ACC112 (cell line): ENCODE measurements at regions not wholly inside any gene's neighbourhood (a gene's known extent, or its start where the extent isn't known, plus 50 kb on each side); places are given as distances from the start of the nearest gene placed in this dataset.

Experiments used
- H2AFZ ChIP-seq: fragments of 200-600 bp; sonication (generic); one replicate; pipeline ENCODE4 v1.6.0; 2017; ENCODE audit warnings: antibody characterized with exemption, low read length; ENCODE audit not compliant: unreplicated experiment
- H3K27ac ChIP-seq: fragments of 200-600 bp; sonication (generic); 2 replicates; pipeline ENCODE4 v1.5.1; 2014; ENCODE audit warnings: low read depth, mild to moderate bottlenecking, antibody characterized with exemption, low read length, moderate library complexity
- H3K27me3 ChIP-seq: fragments of 200-600 bp; sonication (generic); 2 replicates; pipeline ENCODE4 v1.6.1; 2014; ENCODE audit warnings: mild to moderate bottlenecking, antibody characterized with exemption, low read length, moderate library complexity, mixed read lengths; ENCODE audit not compliant: insufficient read depth
- H3K36me3 ChIP-seq: fragments of 200-600 bp; sonication (generic); 2 replicates; pipeline ENCODE4 v1.6.1; 2016; ENCODE audit warnings: mild to moderate bottlenecking, antibody characterized with exemption, low read length, moderate library complexity, mixed read lengths; ENCODE audit not compliant: insufficient read depth
- H3K4me1 ChIP-seq: fragments of 200-600 bp; sonication (generic); one replicate; pipeline ENCODE4 v1.6.1; 2016; ENCODE audit warnings: low read length, mixed read lengths; ENCODE audit not compliant: insufficient read depth, unreplicated experiment, control insufficient read depth
- H3K4me3 ChIP-seq: fragments of 200-600 bp; sonication (generic); 2 replicates; pipeline ENCODE4 v1.5.1; 2014; ENCODE audit warnings: mild to moderate bottlenecking, low read depth, low read length
- H3K79me2 ChIP-seq: fragments of 200-600 bp; sonication (generic); one replicate; pipeline ENCODE4 v1.6.0; 2016; ENCODE audit warnings: low read length; ENCODE audit not compliant: control insufficient read depth, unreplicated experiment, insufficient read depth

DNA sequence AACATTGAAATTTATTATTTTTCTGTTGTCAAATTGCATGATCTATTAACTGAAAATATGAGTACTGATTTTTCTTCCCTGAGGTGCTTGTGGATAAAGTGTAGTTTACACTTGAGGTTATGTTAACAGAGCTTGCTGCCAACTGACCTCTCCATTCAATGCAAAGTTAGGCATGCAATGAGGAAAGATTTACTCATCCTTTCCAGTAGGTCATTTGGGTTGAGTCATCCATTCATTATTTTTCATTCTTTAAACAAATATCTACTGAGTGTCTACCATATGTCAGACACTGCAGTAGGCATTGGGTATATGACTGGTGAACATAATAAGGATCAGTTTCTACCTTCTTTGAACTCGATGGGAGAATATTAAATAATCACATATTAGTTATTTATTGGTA, 604.1 kb downstream of the EDEM1 start:
- Histone ChIP-seq H3K27ac (no peak overlapping the region), H2AFZ (no peak overlapping the region), H3K27me3 (no peaks in the 10 kb centered on the region), H3K4me1 (no peaks in the 10 kb centered on the region), H3K4me3 (no peak overlapping the region), H3K79me2 (no peaks in the 10 kb centered on the region), H3K36me3 (no peaks in the 10 kb centered on the region)

DNA sequence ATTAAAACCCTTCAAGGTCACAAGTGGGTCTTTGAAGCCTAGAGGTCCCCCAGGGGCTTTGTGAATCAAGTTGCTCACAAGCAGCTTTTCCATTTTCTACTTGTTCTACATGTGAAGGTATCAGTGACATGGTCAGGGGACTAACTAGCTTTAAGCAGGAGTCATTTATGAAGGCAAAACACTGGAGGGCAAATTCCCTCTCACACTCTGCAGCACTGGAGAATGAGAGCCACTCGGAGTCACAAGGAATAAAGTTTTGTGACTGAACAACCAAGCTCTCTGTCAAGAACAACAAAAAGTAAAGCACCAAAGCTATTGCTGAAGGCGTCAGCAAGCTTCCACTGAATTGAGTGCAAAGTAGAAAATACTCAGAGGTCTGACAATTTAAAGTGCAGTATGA, 609.0 kb downstream of the EDEM1 start:
- Histone ChIP-seq H3K27ac (no peak overlapping the region), H3K36me3 (no peaks in the 10 kb centered on the region), H3K4me3 (no peak overlapping the region), H3K4me1 (no peaks in the 10 kb centered on the region), H2AFZ (no peak overlapping the region), H3K27me3 (no peaks in the 10 kb centered on the region), H3K79me2 (no peaks in the 10 kb centered on the region)

DNA sequence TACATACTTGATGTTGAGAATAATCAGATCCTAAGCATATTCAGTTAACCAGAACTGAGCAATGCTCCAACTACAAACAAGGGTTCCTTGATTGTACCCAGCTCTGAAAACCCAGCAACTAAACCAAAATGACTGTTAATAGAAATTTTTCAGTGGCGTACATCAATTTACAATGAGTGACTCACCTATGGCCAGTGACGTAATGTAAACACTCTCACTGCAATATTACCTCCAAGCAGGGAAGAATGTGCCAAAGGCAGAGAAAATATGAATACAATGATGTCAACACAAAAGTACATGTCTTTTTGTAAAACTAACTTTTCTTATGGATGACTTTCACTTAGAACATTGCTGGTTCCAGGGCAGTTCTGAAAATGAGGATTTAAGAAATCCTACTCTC, 611.3 kb downstream of the EDEM1 start:
- H3K36me3 ChIP-seq: no peaks in the 10 kb centered on the region
- H3K27me3 ChIP-seq: no peaks in the 10 kb centered on the region
- H3K4me1 ChIP-seq: no peaks in the 10 kb centered on the region
- H3K79me2 ChIP-seq: no peaks in the 10 kb centered on the region
- H3K4me3 ChIP-seq: no peak overlapping the region
- H2AFZ ChIP-seq: no peak overlapping the region
- no peak overlapping the region for H3K27ac ChIP-seq

DNA sequence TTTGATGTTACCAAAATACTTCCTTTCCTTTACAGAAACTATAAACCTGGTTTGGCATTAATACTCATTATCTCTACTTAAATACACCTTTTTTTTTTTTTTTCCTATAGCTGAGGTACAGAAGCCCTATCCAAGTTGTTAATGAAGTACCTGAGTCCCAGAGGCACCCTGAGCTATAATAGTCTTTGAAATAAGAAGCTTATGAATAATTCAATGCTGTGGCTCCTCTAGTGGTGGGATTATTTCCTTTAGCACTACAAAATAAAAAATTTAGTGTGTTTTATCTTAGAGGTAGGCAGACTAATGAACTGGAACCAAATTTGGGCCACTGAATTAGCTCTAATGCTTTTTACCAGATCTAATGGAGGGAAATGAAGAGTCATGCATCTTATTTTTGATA, 611.9 kb downstream of the EDEM1 start:
- Histone ChIP-seq H3K4me3 (no peak overlapping the region), H3K79me2 (no peaks in the 10 kb centered on the region), H3K27ac (no peak overlapping the region), H3K4me1 (no peaks in the 10 kb centered on the region), H3K36me3 (no peaks in the 10 kb centered on the region), H3K27me3 (no peaks in the 10 kb centered on the region), H2AFZ (no peak overlapping the region)

DNA sequence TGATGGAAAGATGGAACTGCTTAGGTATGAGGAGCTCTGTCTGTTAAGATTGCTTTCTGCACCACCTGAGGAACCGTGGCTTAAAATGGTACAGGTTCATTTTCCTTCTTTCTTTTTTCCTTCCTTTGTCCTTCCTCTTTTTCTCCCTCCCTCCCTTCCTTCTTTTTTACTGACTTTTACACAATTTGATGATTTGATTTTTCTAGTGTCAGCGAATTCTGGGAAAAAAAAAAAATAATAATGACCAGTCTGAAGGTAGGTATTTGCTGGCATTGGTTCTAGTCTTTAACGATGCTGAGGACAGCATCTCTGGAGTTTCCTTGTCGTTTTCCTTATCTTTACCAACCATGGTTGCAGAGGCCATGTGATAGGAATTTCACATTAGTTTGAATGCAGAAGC, 613.5 kb downstream of the EDEM1 start:
- Histone ChIP-seq H3K36me3 (no peaks in the 10 kb centered on the region), H3K79me2 (no peaks in the 10 kb centered on the region), H3K4me1 (no peaks in the 10 kb centered on the region), H3K4me3 (no peak overlapping the region), H2AFZ (no peak overlapping the region), H3K27me3 (no peaks in the 10 kb centered on the region), H3K27ac (no peak overlapping the region)

DNA sequence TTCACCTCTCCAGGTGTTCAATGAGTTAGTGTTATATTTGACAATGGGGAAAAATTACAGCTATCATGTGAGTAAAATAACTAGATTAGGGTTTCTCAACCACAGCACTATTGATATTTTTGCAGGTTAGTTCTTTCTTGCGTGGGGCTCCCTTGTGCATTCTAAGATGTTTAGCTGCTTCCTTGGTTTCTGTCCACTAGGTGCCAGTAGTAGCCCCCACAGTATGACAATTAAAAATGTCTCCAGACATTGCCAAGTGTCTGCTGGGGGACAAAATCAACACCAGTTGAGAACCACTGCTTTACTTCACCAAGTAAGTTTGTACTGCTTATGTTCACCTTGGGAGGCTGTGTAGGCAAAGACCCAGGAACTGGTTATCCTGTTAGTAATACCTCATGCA, 618.7 kb downstream of the EDEM1 start:
- Histone ChIP-seq H3K4me3 (no peak overlapping the region), H3K36me3 (no peaks in the 10 kb centered on the region), H3K79me2 (no peaks in the 10 kb centered on the region), H2AFZ (no peak overlapping the region), H3K27me3 (no peaks in the 10 kb centered on the region), H3K4me1 (no peaks in the 10 kb centered on the region), H3K27ac (no peak overlapping the region)

DNA sequence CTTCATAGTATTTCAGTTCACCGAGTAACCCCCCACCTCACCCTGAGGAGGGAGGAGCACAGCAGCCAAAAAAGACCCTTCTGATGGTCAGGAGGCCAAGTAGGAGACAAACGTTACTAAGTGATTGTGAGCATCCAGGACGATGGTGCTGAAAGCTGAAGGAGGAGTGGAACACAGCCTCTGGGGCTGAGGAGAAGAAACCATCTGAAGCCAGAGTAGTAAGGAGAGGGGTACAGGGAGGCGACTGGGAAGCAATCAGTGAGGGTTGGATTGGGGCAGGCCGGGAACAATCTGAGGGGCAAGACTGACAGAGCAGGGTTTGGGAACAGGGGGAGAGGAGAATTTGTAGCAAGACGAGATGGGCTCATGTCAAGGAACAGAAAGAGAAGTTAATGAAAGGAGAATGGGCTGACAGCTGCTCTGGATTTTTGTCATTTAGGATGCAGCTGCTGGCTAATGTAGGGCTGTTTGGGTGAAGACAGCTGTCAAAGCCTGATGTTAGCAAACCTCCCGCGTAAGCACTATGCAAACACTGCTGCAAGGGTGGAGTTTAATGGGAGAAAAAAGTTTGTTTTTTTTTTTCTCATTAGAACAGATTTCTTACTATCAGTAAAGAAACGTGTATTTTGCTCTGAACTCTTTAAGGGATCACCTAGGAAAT, 622.2 kb downstream of the EDEM1 start:
- H3K27me3 ChIP-seq: no peaks in the 10 kb centered on the region

DNA sequence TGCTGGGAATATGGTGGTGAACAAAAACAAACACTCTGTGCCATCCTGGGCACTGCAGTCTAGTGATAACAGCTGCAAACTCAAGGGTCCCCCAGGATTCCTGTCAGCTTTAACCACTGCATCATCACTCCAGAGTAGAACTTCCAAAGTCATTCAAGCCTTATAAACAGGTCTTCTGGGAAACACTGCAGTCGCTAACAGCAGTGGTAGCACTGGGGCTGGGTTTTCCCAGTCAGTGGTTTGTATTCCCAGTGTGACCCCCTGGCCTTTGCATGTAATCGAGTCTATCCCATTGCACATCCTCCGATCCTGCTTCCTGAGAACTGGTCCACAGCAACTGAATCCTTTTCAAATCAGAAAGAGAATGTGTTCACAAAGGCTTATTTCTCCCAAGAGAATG, 623.5 kb downstream of the EDEM1 start:
- no peaks in the 10 kb centered on the region for H3K27me3 ChIP-seq
- no peaks in the 10 kb centered on the region for H3K4me1 ChIP-seq
- H3K79me2 ChIP-seq: no peaks in the 10 kb centered on the region
- H3K36me3 ChIP-seq: no peaks in the 10 kb centered on the region
- no peak overlapping the region for H2AFZ ChIP-seq
- H3K4me3 ChIP-seq: no peak overlapping the region
- H3K27ac ChIP-seq: no peak overlapping the region

More for the DNA sequence above, 622.2 kb downstream of the EDEM1 start:
- H3K27ac ChIP-seq: no peak overlapping the region
- no peak overlapping the region for H3K4me3 ChIP-seq
- H3K36me3 ChIP-seq: no peaks in the 10 kb centered on the region
- H3K4me1 ChIP-seq: no peaks in the 10 kb centered on the region
- no peaks in the 10 kb centered on the region for H3K79me2 ChIP-seq
- no peak overlapping the region for H2AFZ ChIP-seq

DNA sequence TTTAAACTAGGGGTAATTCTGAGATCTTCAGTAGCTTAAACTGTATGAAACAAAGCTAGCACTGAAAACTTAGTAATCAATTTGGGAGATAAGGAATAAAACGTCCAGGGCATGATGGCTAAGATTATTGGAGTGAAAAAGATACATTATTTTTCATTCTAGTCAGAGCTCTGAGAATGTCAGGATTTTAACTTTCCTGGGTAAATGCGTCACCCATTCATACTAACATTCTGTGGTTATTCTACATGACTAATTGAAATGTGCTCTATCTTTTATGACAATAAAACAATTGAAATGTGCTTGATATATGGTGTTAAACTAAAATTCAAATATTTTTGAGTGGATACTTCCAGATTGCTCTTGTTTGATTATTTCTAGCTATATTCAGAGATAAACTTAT, 626.0 kb downstream of the EDEM1 start:
- no peaks in the 10 kb centered on the region for H3K79me2 ChIP-seq
- no peak overlapping the region for H3K4me3 ChIP-seq
- H3K4me1 ChIP-seq: no peaks in the 10 kb centered on the region
- no peaks in the 10 kb centered on the region for H3K27me3 ChIP-seq
- no peak overlapping the region for H2AFZ ChIP-seq
- H3K27ac ChIP-seq: no peak overlapping the region
- H3K36me3 ChIP-seq: no peaks in the 10 kb centered on the region

DNA sequence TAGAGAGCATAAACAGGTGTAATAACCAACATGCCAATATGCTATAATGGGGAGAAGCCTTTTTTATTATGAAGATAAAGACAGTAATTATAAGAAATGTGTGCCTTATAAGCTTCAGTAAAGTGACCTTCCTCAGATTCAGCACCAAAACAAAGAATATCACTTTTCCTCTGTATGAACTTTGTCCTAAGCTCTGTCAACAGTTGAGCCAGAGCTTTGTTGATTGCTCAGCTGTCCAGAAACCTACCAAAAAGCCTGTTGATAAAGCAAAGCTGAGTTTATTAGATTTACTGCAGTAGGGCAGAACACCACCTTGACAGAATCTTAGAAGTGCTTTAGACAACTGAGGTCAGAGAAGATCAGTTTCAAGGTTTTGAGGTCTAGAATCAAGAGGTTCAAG, 635.3 kb downstream of the EDEM1 start:
- no peaks in the 10 kb centered on the region for H3K4me1 ChIP-seq
- no peak overlapping the region for H2AFZ ChIP-seq
- no peaks in the 10 kb centered on the region for H3K27me3 ChIP-seq
- no peak overlapping the region for H3K4me3 ChIP-seq
- no peak overlapping the region for H3K27ac ChIP-seq
- no peaks in the 10 kb centered on the region for H3K79me2 ChIP-seq
- no peaks in the 10 kb centered on the region for H3K36me3 ChIP-seq

DNA sequence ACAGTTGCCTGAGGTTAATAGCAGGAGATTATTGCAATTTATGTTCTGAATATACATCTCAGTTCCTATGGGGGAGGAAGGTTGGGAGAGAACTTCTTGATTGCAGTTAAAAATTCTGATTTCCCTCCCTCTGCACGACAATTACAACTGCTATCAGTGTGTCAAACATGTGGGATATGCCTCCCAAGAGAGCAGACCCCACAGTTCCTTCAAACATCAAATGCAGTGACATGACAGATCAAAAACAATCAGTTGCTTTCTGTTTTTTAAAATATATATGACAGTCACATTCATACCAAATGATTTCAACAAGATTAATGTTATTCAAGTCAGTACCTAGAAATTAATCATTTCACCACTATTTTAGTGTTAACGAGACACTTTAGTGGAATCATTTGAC, 639.0 kb downstream of the EDEM1 start:
- Histone ChIP-seq H2AFZ (no peak overlapping the region), H3K36me3 (no peaks in the 10 kb centered on the region), H3K4me1 (no peaks in the 10 kb centered on the region), H3K27me3 (no peaks in the 10 kb centered on the region), H3K27ac (no peak overlapping the region), H3K4me3 (no peak overlapping the region), H3K79me2 (no peaks in the 10 kb centered on the region)
